Glomerular endothelial cell (primary cell): ENCODE measurements at regions not wholly inside any gene's neighbourhood (a gene's known extent, or its start where the extent isn't known, plus 50 kb on each side); places are given as distances from the start of the nearest gene placed in this dataset.
"Not testable (repeated sequence)": the region's sequence is repeated elsewhere in the genome, so short reads cannot be mapped to it uniquely, and the experiment has no call there.

ENCODE experiments used
- DNase-seq: peaks from one replicate; pipeline ENCODE4 v3.0.0-alpha.2; 2011; ENCODE audit warnings: low read depth, low spot score; ENCODE audit errors: extremely low read depth

DNA sequence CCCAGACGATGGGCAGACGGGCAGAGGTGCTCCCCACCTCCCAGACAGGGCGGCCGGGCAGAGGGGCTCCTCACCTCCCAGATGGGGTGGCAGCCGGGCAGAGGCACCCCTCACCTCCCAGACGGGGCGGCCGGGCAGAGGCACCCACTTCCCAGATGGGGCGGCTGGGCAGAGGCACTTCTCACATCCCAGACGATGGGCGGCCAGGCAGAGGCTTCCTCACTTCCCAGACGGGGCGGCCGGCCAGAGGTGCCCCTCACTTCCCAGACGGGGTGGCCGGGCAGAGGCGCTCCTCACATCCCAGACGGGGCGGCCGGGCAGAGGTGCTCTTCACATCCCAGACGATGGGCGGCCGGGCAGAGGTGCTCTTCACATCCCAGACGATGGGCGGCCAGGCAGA lies 96.6 kb downstream of the ABCC12 start:
- not testable (repeated sequence) for DNase-seq

DNA sequence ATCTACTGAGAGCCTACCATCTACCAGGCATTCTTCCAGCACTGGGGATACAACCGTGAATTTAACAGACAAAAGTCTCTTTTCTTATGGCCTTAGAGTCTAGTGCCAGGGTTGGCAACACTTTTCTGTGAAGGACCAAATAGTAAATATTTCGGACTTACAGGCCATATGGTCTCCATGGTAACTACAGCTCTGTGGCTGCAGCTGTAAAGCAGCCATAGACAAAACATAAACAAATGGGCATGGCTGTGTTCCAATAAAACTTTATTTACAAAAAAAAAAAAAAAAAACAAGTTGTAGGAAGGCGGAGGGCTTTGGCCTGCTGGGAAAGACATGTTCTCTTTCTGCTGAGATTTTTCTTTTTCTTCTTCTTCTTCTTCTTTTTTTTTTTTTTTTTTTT lies 98.7 kb downstream of the ABCC12 start:
- DNase-seq: no peak

DNA sequence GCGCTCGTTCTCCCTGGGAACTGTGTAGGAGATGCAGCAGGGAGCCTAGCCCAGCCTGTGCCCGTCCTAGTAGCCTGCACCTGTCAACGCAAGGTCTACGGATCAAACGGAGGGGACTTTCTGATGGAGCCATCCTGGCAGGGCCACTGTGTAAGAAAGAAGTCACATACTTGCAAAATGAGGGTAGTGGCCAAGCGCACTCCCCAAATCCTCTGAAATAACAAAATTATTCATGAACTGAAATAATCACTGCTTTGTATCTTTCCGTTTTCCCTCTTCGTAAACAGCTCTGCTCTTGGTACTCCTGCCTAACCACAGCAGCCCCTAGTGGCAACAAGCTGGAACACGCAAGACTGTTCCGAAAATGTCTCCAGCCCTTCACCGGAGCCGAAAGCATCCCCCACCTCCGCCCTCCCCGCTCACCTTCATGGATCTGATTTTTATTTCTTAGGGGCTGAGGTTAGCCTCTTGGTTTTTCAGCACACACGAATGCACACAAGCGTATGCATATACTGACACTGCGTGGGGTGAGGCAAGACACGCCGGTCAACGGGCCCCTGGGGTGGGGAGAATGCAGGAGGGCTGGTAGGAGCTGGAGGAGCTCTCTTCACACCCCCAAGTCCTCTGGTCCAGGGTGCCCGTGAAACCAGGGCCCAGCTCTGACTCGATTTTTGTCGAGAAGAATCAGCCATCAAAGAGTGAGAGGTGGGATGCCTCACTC lies 100.8 kb downstream of the ABCC12 start:
- peak; percentile 22 for DNase-seq

DNA sequence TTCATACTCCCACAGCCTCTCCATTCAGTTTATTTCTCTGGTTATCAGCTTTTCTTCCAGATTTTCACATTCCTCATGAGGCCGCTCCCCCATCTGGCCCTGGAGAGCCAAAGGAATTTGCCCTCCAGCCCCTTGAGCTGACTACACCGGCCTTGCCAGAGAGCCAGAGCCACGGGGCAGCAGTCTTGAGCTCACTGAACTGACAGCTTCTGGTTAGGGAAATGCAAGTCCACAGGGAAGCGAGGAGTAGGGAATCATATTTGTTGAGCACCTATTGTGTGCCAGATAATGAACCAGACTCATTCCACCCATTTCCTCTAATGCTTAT lies 102.4 kb downstream of the ABCC12 start:
- DNase-seq: no peak

DNA sequence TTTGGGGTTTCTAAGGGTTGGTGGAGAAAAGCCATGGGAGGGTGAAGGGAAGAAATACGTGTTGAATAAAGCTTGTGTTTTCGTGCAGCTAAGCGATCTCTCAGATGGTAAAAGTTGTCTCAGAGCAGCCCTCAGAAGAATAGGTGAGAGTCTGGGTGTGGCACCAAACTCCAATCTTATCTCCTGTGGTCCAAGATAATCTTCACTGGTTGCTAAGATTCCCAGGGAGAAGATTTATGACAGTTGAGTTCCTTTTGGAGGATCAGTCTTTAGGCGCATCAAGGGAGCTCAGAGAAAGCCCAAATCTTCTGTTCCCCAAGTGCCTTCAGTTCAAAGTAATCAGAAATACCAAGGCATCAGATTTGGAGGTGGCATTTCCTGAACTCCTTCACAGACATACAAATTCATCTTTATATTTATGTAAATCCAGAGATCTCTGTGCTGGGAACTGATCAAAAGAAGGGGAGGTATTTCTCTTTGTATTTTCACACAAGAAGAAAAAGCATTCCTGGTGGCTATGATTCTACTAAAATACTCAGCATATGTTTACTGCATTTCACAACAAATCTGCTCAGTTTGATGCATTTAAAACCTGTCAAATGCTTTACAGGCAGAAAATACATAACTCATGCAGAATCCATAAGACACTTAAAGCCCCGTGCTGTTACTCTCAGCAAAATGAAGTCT lies 102.9 kb downstream of the ABCC12 start:
- DNase-seq: no peak

DNA sequence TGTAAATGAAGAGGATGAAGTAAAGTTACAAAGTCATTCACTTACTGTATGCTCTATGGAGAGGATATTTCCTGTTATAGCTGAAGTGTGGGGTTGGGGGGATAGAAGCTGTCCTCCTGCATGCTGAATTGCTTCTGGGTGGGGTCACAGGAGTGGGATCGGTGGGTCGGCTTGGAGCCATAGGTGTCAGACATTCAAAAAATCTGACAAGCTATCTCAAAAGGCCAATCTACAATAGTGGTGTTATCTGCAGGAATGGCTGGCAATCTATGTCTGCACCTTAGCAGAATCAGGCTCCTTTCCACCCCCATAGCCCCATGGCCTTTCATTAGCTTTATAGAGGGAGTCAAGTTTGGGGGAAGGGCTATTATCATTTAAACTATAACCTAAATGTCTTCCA lies 104.9 kb downstream of the ABCC12 start:
- no peak for DNase-seq

DNA sequence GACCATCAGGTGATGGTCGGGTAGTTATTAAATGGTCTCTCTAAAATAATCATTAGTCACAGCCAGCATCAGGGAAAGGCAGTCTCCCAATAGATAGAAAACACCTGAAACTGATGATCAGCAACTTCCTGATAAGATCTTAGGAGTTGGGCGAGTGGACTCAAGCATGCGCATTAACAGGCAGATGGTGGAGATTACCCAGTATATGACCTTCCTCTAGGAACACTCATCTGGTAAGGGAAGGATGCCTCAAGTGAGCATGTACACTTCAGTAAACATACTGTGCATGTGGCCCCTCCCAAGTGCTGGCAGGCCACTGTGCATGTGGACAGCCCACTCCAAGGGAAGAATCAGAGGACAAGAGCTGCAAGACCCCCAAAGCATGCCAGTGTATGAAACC lies 105.9 kb downstream of the ABCC12 start:
- no peak for DNase-seq

DNA sequence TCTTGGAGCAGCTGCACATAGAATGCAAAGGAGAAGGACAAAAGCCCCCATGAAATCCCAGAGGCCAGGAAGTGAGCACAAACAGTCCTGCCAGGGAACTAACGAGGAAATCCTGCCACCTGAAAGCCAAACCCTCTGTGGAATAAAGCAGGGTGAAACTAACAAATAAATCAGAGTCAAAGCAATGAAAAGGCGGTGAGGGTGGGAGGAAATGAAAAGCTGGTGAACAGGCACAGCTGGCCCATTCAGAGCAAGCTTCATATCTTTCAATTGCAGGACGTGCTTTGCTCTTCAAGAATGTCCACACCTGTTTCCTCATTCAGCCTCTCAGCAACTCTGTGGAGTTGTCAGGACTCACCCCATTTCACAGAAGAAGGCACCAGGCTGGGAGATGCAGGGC lies 108.1 kb downstream of the ABCC12 start:
- DNase-seq: no peak

DNA sequence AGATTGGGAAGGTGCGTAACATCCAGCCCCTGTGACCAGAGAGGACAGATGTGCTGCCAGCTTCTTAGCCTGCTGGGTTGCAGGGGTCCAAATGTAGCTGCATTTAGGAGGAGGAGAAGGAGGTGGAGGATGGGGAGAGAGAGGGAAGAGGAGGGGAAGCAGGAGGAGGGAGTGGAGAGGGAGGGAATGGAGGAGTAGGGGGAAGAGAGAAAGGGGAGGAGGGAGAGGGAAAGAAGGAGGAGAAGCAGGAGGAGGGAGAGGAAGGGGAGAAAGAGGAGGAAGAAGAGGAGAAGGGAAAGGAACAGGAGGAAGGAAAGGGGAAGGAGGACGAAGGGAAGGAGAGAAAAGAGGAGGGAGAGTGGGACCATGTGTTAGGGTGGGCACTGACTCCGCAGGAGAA lies 108.6 kb downstream of the ABCC12 start:
- DNase-seq: no peak

DNA sequence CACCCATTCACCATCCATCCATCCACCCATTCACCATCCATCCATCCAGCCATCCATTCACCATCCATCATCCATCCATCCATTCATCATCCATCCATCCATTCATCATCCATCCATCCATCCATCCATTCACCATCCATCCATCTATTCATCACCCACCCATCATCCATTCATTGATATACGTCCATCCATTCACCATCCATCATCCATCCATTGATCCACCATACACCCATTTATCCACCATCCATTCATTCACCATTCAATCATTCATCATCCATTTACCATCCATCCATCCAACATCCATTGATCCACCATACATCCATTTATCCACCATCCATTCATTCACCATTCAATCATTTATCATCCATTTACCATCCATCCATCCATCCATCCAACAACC lies 111.7 kb downstream of the ABCC12 start:
- DNase-seq: no peak

DNA sequence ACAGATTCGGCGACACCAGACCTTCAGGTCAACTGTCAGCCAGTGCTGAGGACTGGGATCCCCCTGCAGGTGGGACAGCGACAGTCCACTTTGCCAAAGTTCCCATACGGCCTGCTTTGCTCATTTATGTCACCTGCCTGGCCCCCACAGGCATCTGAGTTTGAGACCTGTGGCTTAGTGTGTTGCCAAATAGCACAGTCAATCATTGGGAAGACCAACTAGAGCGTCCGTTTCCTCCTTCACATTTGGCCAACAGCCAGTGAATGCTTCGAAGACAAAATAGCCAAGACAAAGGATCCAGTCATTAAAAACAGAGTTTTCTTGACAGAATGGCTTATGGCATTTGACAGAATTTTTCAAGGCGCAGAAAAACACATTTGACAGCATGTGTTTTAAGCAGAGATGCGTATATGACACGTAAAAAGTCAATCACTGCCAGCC lies 113.8 kb downstream of the ABCC12 start:
- no peak for DNase-seq

DNA sequence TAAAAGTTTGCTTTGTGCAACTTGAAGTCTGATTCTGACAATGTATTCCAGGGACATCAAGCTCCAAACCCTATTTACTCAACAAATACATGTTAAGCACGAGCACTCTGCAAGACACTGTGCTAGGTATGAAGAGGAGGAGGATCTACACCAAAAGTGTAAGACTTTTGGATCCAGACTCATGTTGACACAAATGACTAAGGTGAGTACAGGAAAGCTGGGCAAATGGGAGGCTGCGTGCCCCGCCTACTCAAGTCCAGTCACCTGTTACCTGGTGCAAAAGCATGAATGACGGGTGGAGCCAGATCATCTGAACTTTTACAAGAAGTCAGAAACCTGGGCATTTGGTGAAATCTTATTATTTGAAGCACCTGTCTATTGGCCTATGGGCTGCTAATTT lies 120.7 kb downstream of the ABCC12 start:
- no peak for DNase-seq

DNA sequence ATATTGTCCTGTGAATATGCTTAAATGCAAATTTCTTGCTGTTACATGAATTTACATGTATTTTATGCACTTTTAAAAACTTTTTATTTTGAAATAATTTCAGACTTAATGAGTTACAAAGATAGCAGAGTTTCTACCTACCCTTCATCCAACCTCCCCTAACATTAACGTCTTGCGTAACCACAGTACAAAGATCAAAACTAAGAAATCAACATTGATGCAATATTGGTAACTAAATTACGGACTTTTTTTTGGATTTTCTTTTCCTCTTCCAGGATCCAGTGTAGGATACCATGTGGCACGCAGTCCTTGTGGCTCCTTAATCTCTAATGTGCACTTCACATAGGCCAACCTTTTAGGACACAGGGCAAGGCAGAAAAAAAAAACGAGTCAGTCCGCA lies 124.9 kb downstream of the ABCC12 start:
- DNase-seq: no peak

DNA sequence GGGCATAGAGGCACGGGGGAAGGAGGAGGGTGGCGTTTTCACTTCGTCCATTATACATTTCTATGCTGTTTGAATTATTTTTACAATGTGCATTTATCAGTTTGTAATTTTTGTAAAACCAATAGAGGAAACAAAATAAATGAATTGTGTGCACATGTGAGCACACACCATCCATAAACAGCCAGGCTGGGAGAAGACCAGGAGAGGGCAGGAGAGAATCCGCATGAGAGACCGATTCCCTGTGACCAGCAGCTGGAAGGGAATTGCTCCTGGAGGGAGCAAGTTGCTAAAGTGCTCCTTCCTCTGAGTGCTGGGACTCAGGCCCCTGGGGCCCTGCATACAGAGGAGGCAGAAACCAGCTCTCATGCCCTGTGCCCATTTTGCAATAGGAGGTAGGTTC lies 126.0 kb downstream of the ABCC12 start:
- no peak for DNase-seq

DNA sequence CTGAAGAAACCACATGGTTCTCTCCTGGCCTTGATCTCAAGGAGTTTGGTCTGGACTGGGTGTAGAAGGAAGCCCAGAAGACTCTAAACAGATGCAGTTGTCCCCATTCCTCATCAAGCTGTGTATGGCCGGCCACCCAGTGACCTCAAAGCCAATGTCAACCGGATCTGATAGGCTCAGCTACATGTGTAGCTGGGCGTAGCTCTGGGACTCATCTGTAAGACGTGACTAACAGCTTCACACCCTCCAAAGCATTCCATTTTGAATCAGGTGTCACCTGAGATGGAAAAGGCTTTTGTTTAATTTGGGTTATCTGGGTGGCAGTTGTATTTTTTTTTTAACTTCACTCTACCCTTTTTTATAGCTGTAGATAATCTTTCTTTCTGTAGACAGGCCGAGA lies 130.4 kb downstream of the ABCC12 start:
- DNase-seq: no peak

DNA sequence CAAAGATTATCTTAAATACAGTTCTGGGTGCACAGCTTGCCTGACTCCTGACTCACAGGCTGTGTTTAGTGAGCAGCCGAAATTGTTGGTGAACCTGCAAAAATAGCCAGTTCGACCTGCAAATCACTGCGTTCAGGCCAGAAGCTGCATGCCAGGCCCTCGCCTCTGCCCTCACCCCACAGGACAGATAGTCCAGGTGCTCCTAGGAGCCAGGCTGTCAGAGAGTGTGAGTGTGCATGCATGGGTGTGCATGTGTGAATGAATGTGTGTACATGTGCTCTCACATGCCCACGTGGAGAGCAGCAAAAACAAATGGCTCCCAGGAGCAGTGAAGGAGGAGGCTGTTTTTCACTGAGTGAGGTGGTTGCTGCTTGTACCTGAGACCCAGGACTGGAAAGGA lies 131.8 kb downstream of the ABCC12 start:
- no peak for DNase-seq

DNA sequence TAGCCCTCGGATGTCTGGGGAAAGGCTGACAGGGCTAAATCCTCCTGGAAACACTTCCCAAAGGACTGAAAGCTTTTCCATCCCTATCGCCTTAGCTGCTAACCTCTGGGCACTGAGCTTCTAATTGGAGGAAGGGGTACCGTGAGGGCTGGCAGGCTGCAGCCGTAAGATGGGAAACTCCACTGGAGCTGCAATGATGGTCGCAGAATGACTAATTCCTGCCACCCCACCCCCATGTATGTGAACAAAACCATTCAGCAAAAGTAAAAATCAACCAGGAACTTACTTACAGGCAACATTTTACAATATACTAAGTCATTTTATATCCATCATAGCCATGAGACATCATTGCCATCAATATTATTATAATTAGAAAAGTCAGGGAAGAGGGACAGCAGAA lies 133.3 kb downstream of the ABCC12 start:
- no peak for DNase-seq

DNA sequence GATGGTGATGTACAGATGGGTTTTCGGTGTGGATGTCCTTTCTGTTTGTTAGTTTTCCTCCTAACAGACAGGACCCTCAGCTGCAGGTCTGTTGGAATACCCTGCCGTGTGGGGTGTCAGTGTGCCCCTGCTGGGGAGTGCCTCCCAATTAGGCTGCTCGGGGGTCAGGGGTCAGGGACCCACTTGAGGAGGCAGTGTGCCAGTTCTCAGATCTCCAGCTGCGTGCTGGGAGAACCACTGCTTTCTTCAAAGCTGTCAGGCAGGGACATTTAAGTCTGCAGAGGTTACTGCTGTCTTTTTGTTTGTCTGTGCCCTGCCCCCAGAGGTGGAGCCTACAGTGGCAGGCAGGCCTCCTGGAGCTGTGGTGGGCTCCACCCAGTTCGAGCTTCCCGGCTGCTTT lies 135.2 kb downstream of the ABCC12 start:
- DNase-seq: not testable (repeated sequence)

DNA sequence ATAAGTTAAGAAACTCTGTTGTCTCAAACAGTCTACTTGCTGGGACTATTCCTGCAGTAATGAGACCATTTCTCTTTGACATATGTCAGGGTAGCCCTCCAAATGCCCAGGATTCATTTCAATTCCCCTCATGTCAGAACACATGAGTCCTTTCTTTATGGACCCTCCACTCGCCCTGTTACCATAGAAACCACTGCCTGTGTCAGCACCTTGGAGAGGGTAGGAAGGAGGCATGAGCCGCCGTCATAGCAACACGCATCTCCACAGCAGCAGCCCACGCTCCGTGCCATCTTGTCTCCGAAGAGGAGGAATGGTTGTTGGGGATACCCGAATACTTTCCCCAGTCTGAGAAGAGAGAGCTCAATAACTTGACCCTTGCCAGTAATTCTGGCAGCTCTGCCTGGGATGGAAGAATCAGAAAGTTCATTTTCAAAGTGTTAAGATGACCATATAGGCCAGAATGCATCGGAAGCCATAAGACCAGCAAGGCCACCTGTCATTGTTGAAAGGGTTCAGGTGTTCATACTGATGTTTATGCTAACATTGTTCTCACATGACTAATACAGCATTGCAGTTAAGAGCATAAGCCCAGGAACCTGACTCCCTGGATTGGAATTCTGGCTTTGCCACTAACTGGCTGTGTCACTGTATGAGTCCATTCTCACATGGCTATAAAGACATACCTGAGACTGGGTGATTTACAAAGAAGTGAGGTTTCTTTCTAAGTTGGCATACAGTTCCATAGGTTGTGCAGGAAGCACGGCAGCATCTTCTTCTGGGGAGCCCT lies 141.3 kb downstream of the ABCC12 start:
- no peak for DNase-seq

DNA sequence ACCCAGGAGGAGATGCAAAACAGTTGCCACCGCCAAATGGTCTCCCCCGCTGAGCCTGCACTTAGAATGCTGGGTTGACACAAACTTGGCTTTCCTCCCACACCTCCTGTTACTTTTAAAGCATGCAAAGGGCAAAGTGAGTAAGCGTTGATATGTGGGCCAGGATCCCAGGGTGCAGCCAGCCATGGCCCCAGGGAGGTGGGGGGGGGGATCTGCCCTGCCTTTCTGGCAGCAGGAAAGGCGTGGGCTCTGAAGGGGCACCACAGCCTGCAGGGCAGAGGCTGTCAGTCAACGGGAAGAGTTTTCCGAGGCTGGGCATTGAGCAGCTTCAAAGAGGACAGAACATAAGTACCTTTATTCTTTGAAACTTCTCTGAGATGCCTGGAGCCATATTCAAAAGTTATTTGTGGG lies 142.3 kb downstream of the ABCC12 start:
- DNase-seq: no peak

DNA sequence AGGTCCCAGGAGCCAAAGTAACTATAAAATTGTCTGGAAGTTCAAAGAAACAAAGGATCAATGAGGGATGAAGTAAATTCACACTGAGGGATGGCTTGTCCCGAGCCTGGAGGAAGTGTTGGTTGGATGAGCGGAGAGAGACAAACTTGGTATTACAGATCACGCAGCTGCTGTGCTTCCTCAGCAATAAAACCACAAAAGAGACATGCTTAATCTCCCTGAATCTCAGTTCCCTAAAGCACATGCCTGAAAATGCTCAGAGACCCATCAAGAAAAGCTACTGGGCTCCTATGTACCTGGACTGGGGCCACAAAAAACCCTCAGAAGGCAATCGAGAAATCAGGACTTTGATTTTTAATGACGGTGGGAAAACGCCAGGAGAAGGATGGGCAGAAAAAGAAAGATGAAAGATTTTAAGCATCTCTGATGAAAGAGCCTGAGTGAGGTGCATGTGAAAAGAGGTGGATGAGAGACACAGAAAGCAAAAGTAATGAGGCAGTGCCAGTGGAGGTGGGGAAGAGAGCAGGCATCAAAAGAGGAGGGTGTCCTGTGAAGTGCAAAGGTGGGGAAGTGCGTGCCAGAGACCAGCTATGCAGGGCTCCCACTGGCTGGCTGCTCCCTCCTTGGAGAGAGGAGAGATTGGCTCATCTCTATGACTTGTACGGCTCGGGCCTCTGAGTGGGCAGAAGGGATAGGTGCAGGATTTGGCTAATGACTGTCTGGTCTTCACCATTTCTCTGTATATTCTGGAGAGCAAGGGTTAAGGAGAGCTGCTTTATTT lies 143.7 kb downstream of the ABCC12 start:
- DNase-seq: no peak
